ENCODE measurements at regions not wholly inside any gene's neighbourhood (a gene's known extent, or its start where the extent isn't known, plus 50 kb on each side); places are given as distances from the start of the nearest gene placed in this dataset.

DNA sequence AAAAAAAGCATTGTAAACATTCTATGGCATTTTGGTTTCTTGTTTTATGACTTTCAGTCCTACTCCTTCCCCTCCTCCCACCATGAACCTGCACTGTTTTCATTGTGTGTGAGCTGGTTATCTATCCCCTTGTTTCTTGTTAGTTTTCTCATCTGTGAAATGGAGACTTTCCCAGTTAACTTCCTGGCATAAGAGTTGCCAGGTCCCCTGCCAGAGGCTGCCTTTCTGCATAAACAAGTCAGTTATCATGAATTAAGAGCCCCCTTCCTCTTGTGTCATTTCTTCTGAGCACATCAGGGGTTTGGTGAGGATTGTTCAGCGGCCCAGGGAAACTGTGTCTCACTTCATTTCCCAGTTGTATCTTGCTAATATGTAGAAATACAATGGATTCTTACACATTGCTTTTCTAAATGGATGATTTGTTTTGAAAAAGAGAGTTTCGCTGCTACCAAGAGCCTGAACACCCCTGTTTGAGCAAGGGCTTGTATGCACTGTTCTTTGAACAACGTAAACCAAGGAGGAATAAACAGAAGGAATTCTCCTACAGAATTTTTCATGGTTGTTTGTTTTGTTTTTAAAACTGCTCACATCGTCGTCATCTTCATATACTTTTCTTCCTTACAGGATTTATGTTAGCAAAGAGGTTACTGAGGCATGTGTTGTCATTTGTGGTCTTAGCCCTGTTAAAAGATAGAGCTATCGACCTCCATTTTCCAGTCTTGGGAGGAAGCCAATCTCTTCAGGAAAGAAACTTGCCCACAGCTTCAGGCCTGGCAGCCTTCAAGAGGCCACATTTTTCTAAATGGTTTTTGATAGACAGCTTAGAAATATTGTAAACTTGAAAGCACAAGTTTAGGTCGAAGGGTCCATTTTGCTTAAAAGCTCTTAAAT is 144.6 kb upstream of the IL12A start:
- DNase-seq (ENCODE audit: low spot score): no peak

DNA sequence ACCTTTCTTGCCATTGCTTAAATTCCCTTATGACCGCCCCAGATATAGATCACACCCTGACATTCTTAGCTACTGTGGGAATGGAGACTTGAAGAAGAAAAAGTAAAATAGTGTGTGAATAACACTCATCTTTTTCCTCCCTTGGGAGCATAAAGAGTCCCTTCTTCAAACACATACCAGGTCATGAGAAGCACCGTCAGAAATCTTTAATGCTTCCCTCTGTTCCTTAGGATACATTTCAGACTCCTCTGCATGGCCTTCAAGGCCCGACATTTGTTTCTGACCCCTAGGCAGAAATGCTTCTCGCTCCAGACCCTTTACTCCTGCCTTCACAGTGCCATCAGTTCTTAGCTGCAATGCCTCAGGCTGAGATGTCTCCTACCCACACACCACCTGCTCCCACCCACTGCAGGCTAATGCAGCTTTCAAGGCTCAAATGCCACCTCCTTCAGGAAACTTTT is 143.8 kb upstream of the IL12A start:
- no peak for DNase-seq (ENCODE audit: low spot score)

DNA sequence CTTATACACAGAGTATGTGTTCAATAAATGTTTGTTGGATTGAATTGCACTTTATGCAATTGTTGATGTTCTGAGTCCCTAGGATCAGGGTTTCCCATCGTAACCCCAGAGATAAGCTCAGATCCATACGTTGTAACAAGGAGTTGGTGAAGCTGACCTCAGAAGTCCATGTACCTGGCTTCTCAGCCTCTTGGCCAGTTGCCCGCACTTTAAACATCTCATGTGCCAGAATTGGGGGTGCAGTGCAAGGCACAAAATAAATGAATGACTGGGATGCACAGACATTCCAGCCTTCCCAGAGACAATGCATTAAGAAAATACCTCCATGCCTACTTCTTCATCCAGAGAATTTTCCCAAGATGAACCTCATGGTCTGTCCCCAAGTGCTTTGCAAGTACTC is 142.9 kb upstream of the IL12A start:
- no peak for DNase-seq (ENCODE audit: low spot score)

DNA sequence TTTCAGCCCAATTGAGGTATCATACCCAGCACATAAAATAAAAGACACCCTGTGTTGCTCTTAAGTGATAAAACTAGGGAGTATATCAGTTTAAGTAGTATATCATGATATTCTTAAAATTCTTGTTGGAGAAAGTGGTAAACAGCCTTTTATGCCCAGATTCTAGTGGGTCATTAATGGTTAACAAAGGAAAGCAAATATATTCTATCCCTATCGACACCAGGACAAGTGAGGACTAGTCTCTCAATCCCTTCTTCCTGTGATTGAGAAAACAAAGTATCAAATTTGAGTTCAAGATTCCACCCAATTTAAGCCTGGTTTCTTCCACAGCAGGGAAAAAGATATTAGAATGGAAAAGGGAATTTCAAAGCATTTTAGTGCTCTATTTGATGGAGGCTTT is 142.4 kb upstream of the IL12A start:
- no peak for DNase-seq (ENCODE audit: low spot score)

DNA sequence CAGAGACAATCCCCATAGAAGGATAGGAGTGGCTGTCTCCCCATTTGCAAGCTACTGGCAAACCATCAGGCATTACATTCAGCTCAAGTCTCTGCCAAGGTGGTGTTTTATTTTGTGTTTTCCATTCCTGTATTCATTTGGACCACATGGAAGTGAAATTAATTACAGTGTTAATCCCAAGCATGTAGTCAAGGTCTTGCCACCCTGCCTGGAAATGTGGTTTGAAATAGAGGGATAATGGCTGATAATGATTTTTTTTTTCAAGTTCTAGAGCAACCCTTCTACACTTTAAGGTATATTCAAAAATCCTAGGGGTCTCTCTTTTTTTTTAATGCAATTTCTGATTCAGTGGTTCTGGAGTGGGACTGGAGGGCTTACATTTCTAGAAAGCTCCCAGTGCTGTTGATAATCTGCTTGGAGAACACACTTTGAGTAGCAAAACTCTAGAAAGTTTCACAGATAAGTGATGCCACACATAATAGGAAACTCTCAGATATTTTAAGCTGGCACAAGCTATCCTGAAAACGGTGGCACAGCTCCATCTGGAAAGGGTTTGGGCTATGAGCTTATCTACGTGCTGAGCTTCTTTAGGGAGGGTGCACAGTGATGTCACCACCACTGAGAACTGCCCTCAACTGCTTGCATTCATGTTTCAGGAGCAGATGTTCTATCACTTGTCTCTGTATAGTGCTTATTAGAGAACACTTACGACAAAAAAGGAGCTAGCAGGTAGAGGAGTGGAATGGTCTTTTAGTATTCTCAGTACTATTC is 140.1 kb upstream of the IL12A start:
- DNase-seq (ENCODE audit: low spot score): no peak

- no peak for DNase-seq (ENCODE audit: low spot score)
Measured at GRCh38 chr3:159850481-159850880, 138.2 kb upstream of the IL12A start.

GRCh38 chr3:159852266-159852665 is 136.4 kb upstream of the IL12A start:
- DNase-seq (ENCODE audit: low spot score): no peak

GRCh38 chr3:159852821-159853505 is 135.7 kb upstream of the IL12A start:
- DNase-seq (ENCODE audit: low spot score): peak; percentile 80

GRCh38 chr3:159853506-159853864 is 135.2 kb upstream of the IL12A start:
- no peak for DNase-seq (ENCODE audit: low spot score)

- DNase-seq (ENCODE audit: low spot score): peak; percentile 98
Measured at GRCh38 chr3:159854500-159855124, 134.0 kb upstream of the IL12A start.

GRCh38 chr3:159855599-159856346 is 132.9 kb upstream of the IL12A start:
- DNase-seq (ENCODE audit: low spot score): no peak

GRCh38 chr3:159856590-159857104 is 132.0 kb upstream of the IL12A start:
- DNase-seq (ENCODE audit: low spot score): no peak

DNA sequence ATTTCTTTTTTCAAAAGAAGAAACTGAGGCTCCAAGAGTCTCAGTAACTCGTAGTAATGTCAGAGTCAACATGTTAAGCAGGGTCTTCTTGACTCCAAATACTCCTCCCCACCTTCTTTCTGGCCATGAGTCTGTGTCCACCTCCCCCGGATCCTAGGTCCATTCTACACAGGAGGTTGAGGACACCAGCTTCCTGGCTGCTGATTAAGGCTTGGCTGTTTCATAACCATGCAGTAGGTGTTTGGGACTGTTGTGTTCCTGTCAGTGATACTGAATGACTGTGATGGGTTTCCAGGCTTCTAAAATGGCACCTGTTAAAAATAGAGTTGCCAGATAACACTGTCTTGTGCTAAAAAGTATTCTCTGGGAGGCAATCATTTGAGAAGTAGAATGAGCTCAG is 130.8 kb upstream of the IL12A start:
- DNase-seq (ENCODE audit: low spot score): no peak

- no peak for DNase-seq (ENCODE audit: low spot score)
Measured at GRCh38 chr3:159858650-159859049, 130.0 kb upstream of the IL12A start.

- DNase-seq (ENCODE audit: low spot score): no peak
Measured at GRCh38 chr3:159859424-159859823, 129.2 kb upstream of the IL12A start.

- DNase-seq (ENCODE audit: low spot score): no peak
Measured at GRCh38 chr3:159859836-159860235, 128.8 kb upstream of the IL12A start.

DNA sequence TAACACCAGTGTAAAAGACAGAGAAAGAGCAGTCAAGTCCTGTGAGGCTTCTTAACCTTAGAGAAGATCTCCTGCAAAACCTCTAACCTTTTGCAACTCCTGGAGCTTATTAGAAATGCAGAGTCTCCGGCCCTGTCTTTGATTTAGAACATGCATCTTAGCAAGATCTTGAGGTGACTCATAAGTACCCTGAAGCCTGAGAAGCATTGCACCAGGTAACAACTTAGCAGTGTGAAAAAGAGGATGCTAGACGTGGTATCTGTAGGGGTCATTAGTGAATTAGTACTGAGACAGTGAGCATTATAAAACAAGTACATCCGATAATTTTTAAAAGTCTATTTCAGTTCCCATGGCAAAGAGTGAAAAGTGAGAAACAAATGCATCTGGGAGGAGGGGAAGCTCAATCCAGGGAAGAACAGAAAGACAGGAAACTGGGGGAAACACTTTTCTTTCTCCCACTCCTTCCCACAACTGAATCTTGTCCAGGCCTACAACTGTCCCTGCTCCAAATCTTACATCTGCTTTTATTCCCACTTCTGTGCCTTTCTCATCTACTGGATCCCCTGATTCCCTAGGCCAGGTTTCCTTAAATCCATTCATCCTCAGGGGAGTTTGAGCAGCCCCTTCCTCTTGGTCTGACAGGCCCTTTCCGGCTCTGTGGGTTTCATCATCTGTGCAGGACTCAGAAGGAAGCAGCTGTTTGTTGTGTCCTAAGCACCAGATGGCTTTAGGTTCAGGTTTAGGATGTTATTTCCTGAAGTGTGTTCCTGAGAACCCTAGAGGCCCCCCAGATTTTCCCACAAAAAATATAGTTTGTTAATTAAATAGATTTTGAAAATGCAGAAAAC is 128.1 kb upstream of the IL12A start:
- no peak for DNase-seq (ENCODE audit: low spot score)

DNA sequence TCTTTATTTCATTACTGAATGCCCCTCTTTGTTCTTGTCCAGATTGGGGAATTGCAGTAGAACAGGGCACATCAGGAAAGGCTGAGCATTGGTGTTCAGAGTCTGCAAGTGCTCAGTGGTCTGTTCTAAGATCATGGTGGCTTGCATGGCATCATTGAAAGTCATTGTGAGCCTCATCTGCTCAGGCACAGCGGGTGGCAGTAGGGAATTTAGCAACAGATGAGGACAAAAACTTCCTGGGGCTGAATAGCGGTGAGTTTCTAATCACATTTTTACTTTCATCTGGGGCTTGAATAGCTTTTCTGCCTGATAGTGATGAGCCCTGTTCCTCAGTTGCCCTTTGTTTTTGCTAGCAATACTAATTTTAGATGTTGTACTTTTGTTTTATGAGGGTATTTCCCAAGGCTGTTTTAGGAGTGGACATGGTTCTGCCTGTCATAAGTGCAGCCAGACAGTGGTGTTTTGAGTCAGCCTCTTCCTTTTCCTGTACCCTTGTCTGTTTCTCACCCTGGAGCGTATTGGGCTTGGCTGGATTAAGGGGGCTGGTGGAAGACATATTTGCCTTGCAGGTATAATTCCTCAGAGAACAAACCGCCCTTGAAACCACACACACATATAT is 127.2 kb upstream of the IL12A start:
- no peak for DNase-seq (ENCODE audit: low spot score)

DNA sequence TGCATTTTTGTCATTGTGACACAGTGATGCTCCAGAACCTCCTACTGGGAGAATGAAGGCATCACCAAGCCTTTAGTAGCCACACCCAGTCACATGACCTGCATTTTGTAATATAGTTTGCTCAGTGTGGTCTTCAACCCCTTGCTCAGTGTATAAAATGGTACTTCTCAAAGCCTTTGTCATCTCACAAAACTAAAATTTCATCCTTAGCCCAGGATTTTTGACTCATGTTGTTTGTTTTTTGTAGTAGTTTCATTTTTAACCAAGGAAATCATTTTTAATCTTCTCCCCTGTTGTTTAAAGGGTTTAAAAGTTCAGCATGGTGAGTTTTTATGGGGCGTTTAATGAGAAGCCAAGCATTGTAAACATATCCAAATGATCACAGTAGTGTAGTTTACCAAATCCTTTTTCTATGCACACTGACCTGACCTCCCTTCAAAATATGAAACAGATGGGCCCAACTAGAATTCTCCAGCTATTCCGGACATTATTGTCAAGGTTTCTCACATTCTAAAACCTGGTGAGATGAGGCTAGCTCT is 123.5 kb upstream of the IL12A start:
- no peak for DNase-seq (ENCODE audit: low spot score)
